Loucy (cell line): ENCODE measurements at regions not wholly inside any gene's neighbourhood (a gene's known extent, or its start where the extent isn't known, plus 50 kb on each side); places are given as distances from the start of the nearest gene placed in this dataset.
A peak's percentile ranks its signal among the peaks of the same experiment; 100 is the strongest.

Experiments used
- H2AFZ ChIP-seq: fragments of 200-600 bp; sonication (generic); 2 replicates; pipeline ENCODE4 v1.6.0; 2016; ENCODE audit warnings: antibody characterized with exemption, mild to moderate bottlenecking, low read length, moderate library complexity
- H3F3A ChIP-seq: fragments of 200-600 bp; 2 replicates; pipeline ENCODE4 v1.6.0; 2016; ENCODE audit warnings: antibody characterized with exemption, low read depth, mild to moderate bottlenecking
- H3K27me3 ChIP-seq: fragments of 200-600 bp; sonication (generic); 2 replicates; pipeline ENCODE4 v1.6.1; 2014; ENCODE audit warnings: low read length, mild to moderate bottlenecking; ENCODE audit not compliant: insufficient read depth, poor library complexity, severe bottlenecking
- H3K36me3 ChIP-seq: fragments of 200-600 bp; sonication (generic); 2 replicates; pipeline ENCODE4 v1.6.1; 2016; ENCODE audit warnings: low read length; ENCODE audit not compliant: insufficient read depth
- H3K4me1 ChIP-seq: fragments of 200-600 bp; sonication (generic); 2 replicates; pipeline ENCODE4 v1.5.1; 2014; ENCODE audit warnings: low read length, mild to moderate bottlenecking; ENCODE audit not compliant: insufficient read depth, poor library complexity, severe bottlenecking
- H3K4me2 ChIP-seq: fragments of 200-600 bp; sonication (generic); 2 replicates; pipeline ENCODE4 v1.6.0; 2014; ENCODE audit warnings: antibody characterized with exemption, low read length, low read depth, mild to moderate bottlenecking; ENCODE audit not compliant: poor library complexity, severe bottlenecking
- H3K4me3 ChIP-seq: fragments of 200-600 bp; sonication (generic); 2 replicates; pipeline ENCODE4 v1.5.1; 2014; ENCODE audit warnings: low read length, mild to moderate bottlenecking, mixed read lengths; ENCODE audit not compliant: poor library complexity, severe bottlenecking
- H3K79me2 ChIP-seq: fragments of 200-600 bp; sonication (generic); 2 replicates; pipeline ENCODE4 v1.6.1; 2014; ENCODE audit warnings: low read length; ENCODE audit not compliant: insufficient read depth
- H3K9ac ChIP-seq: fragments of 200-600 bp; sonication (generic); 2 replicates; pipeline ENCODE4 v1.6.0; 2014; ENCODE audit warnings: mild to moderate bottlenecking, low read depth, low read length, moderate library complexity; ENCODE audit not compliant: poor library complexity, severe bottlenecking
- H3K9me2 ChIP-seq: fragments of 200-600 bp; sonication (generic); replicated peaks from 2 replicates; pipeline ENCODE4 v1.6.1; 2016; ENCODE audit warnings: low read depth, low read length, mixed read lengths
- H3K9me3 ChIP-seq: fragments of 200-600 bp; sonication (generic); 2 replicates; pipeline ENCODE4 v1.6.1; 2014; ENCODE audit warnings: mild to moderate bottlenecking, antibody characterized with exemption, low read length, low read depth; ENCODE audit not compliant: insufficient read depth
- H4K20me1 ChIP-seq: fragments of 200-600 bp; sonication (generic); 2 replicates; pipeline ENCODE4 v1.6.0; 2014; ENCODE audit warnings: antibody characterized with exemption, low read length, mild to moderate bottlenecking; ENCODE audit not compliant: insufficient read depth, poor library complexity, severe bottlenecking
- CTCF ChIP-seq: fragments of 200-600 bp; sonication (generic); conservative IDR thresholded peaks from 2 replicates; pipeline ENCODE4 v1.5.1; 2014; ENCODE audit warnings: mild to moderate bottlenecking, antibody characterized with exemption, low read length
- EZH2phosphoT487 ChIP-seq: fragments of 200-600 bp; IDR thresholded peaks from 2 replicates; pipeline ENCODE4 v1.6.1; 2018; ENCODE audit warnings: antibody characterized with exemption, mild to moderate bottlenecking, moderate library complexity, borderline replicate concordance

- H4K20me1 ChIP-seq = no peaks in the 10 kb centered on the region
- H3K9ac ChIP-seq = no peak overlapping the region
- TF ChIP-seq CTCF = no peak
- no peak for TF ChIP-seq EZH2phosphoT487
- H3K9me3 ChIP-seq = no peaks in the 10 kb centered on the region
- peaks cover 28% of the 10 kb centered on the region for H3K4me1 ChIP-seq
- no peaks in the 10 kb centered on the region for H3F3A ChIP-seq
- H3K4me2 ChIP-seq = no peak overlapping the region
- no peaks in the 10 kb centered on the region for H3K9me2 ChIP-seq
- no peak overlapping the region for H2AFZ ChIP-seq
- H3K36me3 ChIP-seq = no peaks in the 10 kb centered on the region
- H3K4me3 ChIP-seq = no peak overlapping the region
- no peaks in the 10 kb centered on the region for H3K27me3 ChIP-seq
- H3K79me2 ChIP-seq = no peaks in the 10 kb centered on the region
Observed at GRCh38 chr12:92557422-92557724, 145.4 kb upstream of the PLEKHG7 start.

GRCh38 chr12:92556637-92557421 lies 146.0 kb upstream of the PLEKHG7 start:
- Histone ChIP-seq H3K4me2 (no peak overlapping the region), H3K4me1 (peaks cover 34% of the 10 kb centered on the region), H3K36me3 (no peaks in the 10 kb centered on the region), H2AFZ (no peak overlapping the region), H3K27me3 (no peaks in the 10 kb centered on the region), H3K79me2 (no peaks in the 10 kb centered on the region), H4K20me1 (no peaks in the 10 kb centered on the region), H3K4me3 (no peak overlapping the region), H3K9me3 (no peaks in the 10 kb centered on the region), H3K9ac (no peak overlapping the region), H3K9me2 (no peaks in the 10 kb centered on the region), H3F3A (no peaks in the 10 kb centered on the region)
- TF ChIP-seq EZH2phosphoT487 (no peak), CTCF (no peak)

GRCh38 chr12:92556141-92556540 lies 146.6 kb upstream of the PLEKHG7 start:
- Histone ChIP-seq H3K79me2 (no peaks in the 10 kb centered on the region), H3F3A (no peaks in the 10 kb centered on the region), H3K4me1 (peaks cover 39% of the 10 kb centered on the region), H3K9ac (no peak overlapping the region), H3K9me2 (no peaks in the 10 kb centered on the region), H3K4me2 (peak overlapping the region; percentile 38), H2AFZ (no peak overlapping the region), H3K36me3 (no peaks in the 10 kb centered on the region), H3K27me3 (no peaks in the 10 kb centered on the region), H3K4me3 (no peak overlapping the region), H4K20me1 (no peaks in the 10 kb centered on the region), H3K9me3 (no peaks in the 10 kb centered on the region)
- TF ChIP-seq CTCF (no peak), EZH2phosphoT487 (no peak)
